Esophagus (tissue), 2 donors: ENCODE measurements at regions not wholly inside any gene's neighbourhood (a gene's known extent, or its start where the extent isn't known, plus 50 kb on each side); places are given as distances from the start of the nearest gene placed in this dataset.
A peak's percentile ranks its signal among the peaks of the same experiment; 100 is the strongest.
"Not testable (repeated sequence)": the region's sequence is repeated elsewhere in the genome, so short reads cannot be mapped to it uniquely, and the experiment has no call there.

ENCODE experiments used
- H3K27ac ChIP-seq, 2 donors: one replicate each; pipeline ENCODE4 v1.5.1; 2013; ENCODE audit warnings: low read depth in 2 of 2, mild to moderate bottlenecking in 2 of 2, inconsistent platforms in 1 of 2, low read length in 1 of 2, moderate library complexity in 1 of 2
- H3K27me3 ChIP-seq, 2 donors: one replicate each; pipeline ENCODE4 v1.6.1; 2013; ENCODE audit warnings: low read length in 2 of 2, control low read depth in 1 of 2, mild to moderate bottlenecking in 1 of 2; ENCODE audit not compliant: insufficient read depth in 2 of 2, control insufficient read depth in 1 of 2
- H3K36me3 ChIP-seq, 2 donors: one replicate each; pipeline ENCODE4 v1.6.1; 2013; ENCODE audit warnings: low read length in 1 of 2; ENCODE audit not compliant: control insufficient read depth in 2 of 2, insufficient read depth in 2 of 2
- H3K4me1 ChIP-seq, 2 donors: one replicate each; pipeline ENCODE4 v1.6.1; 2013; ENCODE audit warnings: low read length in 1 of 2; ENCODE audit not compliant: control insufficient read depth in 2 of 2, insufficient read depth in 2 of 2
- H3K4me3 ChIP-seq, 2 donors: one replicate each; pipeline ENCODE4 v1.5.1; 2013; ENCODE audit warnings: low read length in 2 of 2, mild to moderate bottlenecking in 2 of 2, low read depth in 1 of 2, moderate library complexity in 1 of 2
- H3K9me3 ChIP-seq, 2 donors: one replicate each; pipeline ENCODE4 v1.6.1; 2013; ENCODE audit warnings: mild to moderate bottlenecking in 2 of 2, low read depth in 1 of 2, low read length in 1 of 2, moderate library complexity in 1 of 2; ENCODE audit not compliant: control insufficient read depth in 2 of 2, insufficient read depth in 1 of 2
- WGBS, 2 donors: extraction: QIAGEN DNeasy Blood & Tissue Kit; methylation state at CpG; one replicate each; pipeline ENCODE4 v1.1.7; 2013; 5-methylcytosine and 5-hydroxymethylcytosine counted together
- donor health status: healthy with polysubstance abuse.
- donor health status: Bipolar disorder and iron deficiency.

- Histone ChIP-seq H3K4me1 (peaks cover 3 to 6% of the 10 kb centered on the region in 2 donors), H3K27me3 (no peaks in the 10 kb centered on the region), H3K9me3 (no peaks in the 10 kb centered on the region), H3K4me3 (no peak overlapping the region), H3K36me3 (no peaks in the 10 kb centered on the region), H3K27ac (peak overlapping the region; percentile 38 to 77)
- WGBS, 2 donors: 86 to 89% methylated on average over 9 of the region's 9 CpGs
Observed at GRCh38 chr17:72458301-72458700, 337.5 kb downstream of the SOX9 start.

- Histone ChIP-seq H3K4me3 (no peak overlapping the region), H3K27me3 (no peaks in the 10 kb centered on the region), H3K9me3 (no peaks in the 10 kb centered on the region), H3K27ac (peak overlapping the region; percentile 2 to 38), H3K4me1 (peaks cover under 1 to 9% of the 10 kb centered on the region in 2 donors), H3K36me3 (no peaks in the 10 kb centered on the region)
Observed at GRCh38 chr17:72460711-72461110, 339.9 kb downstream of the SOX9 start.

GRCh38 chr17:72461757-72462156 lies 340.9 kb downstream of the SOX9 start:
- H3K4me1 ChIP-seq: peaks cover 0 to 9% of the 10 kb centered on the region in 2 donors
- H3K4me3 ChIP-seq: no peak overlapping the region
- peak overlapping the region; percentile 72 to 76 for H3K27ac ChIP-seq
- no peaks in the 10 kb centered on the region for H3K27me3 ChIP-seq
- H3K36me3 ChIP-seq: no peaks in the 10 kb centered on the region
- WGBS, 2 donors: 45 to 76% methylated on average over 5 of the region's 5 CpGs
- no peaks in the 10 kb centered on the region for H3K9me3 ChIP-seq

GRCh38 chr17:72462407-72462806 lies 341.6 kb downstream of the SOX9 start:
- Histone ChIP-seq H3K4me3 (no peak overlapping the region), H3K27ac (peak overlapping the region; percentile 62 to 76), H3K9me3 (no peaks in the 10 kb centered on the region), H3K4me1 (peaks cover 0 to 11% of the 10 kb centered on the region in 2 donors), H3K36me3 (no peaks in the 10 kb centered on the region), H3K27me3 (no peaks in the 10 kb centered on the region)
- 38 to 62% methylated on average over 1 of the region's 1 CpG for WGBS, 2 donors

- 79 to 86% methylated on average over 4 of the region's 4 CpGs for WGBS, 2 donors
- peaks cover 0 to 13% of the 10 kb centered on the region in 2 donors for H3K4me1 ChIP-seq
- peak overlapping the region; percentile 62 to 76 for H3K27ac ChIP-seq
- no peak overlapping the region for H3K4me3 ChIP-seq
- no peaks in the 10 kb centered on the region for H3K36me3 ChIP-seq
- no peaks in the 10 kb centered on the region for H3K9me3 ChIP-seq
- no peaks in the 10 kb centered on the region for H3K27me3 ChIP-seq
Observed at GRCh38 chr17:72462814-72463213, 342.0 kb downstream of the SOX9 start.

GRCh38 chr17:72463287-72464102 lies 342.7 kb downstream of the SOX9 start:
- peaks cover 0 to 13% of the 10 kb centered on the region in 2 donors for H3K4me1 ChIP-seq

GRCh38 chr17:72464221-72464620 lies 343.4 kb downstream of the SOX9 start:
- not testable (repeated sequence) for H3K36me3 ChIP-seq, H3K4me3 ChIP-seq, H3K27me3 ChIP-seq, H3K9me3 ChIP-seq
- 96 to 97% methylated on average over 5 of the region's 5 CpGs for WGBS, 2 donors
- Histone ChIP-seq H3K27ac (peak overlapping the region; percentile 59 to 98), H3K4me1 (peaks cover 0 to 17% of the 10 kb centered on the region in 2 donors)

More at GRCh38 chr17:72463287-72464102, 342.7 kb downstream of the SOX9 start:
- no peaks in the 10 kb centered on the region for H3K9me3 ChIP-seq
- H3K4me3 ChIP-seq: no peak overlapping the region
- H3K27me3 ChIP-seq: no peaks in the 10 kb centered on the region
- H3K27ac ChIP-seq: peak overlapping the region; percentile 76 to 90
- no peaks in the 10 kb centered on the region for H3K36me3 ChIP-seq
- 55 to 63% methylated on average over 10 of the region's 10 CpGs for WGBS, 2 donors

GRCh38 chr17:72465191-72466024 lies 344.6 kb downstream of the SOX9 start:
- no peak overlapping the region for H3K4me3 ChIP-seq
- peak overlapping the region; percentile 97 to 98 for H3K27ac ChIP-seq
- H3K9me3 ChIP-seq: no peaks in the 10 kb centered on the region
- H3K27me3 ChIP-seq: no peaks in the 10 kb centered on the region
- WGBS, 2 donors: 48 to 55% methylated on average over 18 of the region's 18 CpGs
- H3K4me1 ChIP-seq: peaks cover 0 to 22% of the 10 kb centered on the region in 2 donors
- H3K36me3 ChIP-seq: no peaks in the 10 kb centered on the region

GRCh38 chr17:72466199-72466598 lies 345.4 kb downstream of the SOX9 start:
- Histone ChIP-seq H3K27me3 (no peaks in the 10 kb centered on the region), H3K4me3 (no peak overlapping the region), H3K9me3 (no peaks in the 10 kb centered on the region), H3K36me3 (no peaks in the 10 kb centered on the region), H3K4me1 (peaks cover 0 to 22% of the 10 kb centered on the region in 2 donors), H3K27ac (peak overlapping the region; percentile 97 to 98)
